ENCODE measurements at regions not wholly inside any gene's neighbourhood (a gene's known extent, or its start where the extent isn't known, plus 50 kb on each side); places are given as distances from the start of the nearest gene placed in this dataset.

DNA sequence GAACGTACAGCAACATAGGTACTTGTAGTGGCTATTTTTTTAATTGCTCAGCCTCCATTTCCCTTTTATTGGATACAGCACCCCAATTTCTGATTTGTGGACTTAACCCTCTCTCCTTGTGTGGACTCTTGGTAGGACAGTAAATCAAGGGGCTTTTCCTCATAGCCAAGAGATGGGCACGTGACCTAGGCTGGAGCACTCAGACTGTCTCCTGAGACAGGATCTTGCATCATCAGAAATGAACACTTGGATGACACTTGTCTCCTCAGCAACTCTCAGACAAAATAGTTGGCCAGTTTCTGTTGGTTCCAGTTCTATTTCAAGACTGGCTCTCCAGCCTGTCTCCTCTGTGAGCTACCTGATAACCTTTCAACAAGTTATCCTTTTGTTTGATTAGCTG, 112.9 kb upstream of the ZNF678 start:
- DNase-seq (ENCODE audit: low spot score) = no peak

DNA sequence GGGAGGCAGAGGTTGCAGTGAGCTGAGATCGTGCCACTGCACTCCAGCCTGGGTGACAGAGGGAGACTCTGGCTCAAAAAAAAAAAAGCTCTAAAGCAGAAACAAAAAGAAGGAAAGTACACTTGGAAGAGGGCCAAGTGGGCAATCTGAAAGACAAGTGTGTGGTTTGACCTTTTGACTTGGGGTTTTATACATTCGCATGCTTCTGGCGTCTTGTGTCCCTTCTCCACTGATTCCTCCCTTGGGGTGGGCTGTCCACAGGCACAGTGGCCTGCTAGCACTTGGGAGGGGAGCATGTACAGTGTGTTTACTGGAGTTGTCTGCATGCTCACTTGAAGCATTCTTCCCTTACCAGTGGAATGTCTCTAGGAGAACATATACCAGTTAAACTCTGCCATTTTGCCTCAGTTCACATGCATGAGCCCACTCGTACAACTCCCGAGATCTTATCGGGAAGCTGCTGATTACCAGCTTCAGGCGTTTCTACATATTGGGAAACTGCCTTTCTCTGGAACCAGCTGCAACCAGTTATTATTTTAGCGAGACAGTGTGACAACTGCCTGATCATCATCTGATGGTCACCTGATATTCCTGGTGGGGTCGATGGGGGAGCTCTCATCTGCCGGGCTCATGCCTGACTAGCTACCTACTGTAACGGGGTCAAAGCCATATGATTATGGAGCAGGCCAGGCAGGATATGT, 113.5 kb upstream of the ZNF678 start:
- no peak for DNase-seq (ENCODE audit: low spot score)

DNA sequence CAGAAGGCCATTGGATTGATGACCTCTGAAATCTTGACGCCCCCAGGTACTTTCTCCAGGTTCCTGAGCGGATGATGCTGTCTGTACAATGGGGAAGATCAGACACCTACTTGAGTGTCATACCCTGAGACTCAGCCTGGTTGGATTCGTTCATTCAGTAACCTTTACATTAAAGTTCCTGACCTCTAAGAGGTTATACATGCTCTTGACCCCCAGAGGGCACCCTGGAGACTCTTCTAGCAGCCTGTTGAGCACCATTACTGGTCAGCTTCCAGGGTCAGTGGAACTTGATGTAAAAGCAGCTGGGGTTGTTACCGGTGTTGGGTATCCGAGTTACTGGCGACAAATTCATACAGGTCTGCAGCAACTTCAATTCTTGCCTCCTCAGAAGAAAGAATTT, 114.3 kb upstream of the ZNF678 start:
- peak; percentile 6 for DNase-seq (ENCODE audit: low spot score)

DNA sequence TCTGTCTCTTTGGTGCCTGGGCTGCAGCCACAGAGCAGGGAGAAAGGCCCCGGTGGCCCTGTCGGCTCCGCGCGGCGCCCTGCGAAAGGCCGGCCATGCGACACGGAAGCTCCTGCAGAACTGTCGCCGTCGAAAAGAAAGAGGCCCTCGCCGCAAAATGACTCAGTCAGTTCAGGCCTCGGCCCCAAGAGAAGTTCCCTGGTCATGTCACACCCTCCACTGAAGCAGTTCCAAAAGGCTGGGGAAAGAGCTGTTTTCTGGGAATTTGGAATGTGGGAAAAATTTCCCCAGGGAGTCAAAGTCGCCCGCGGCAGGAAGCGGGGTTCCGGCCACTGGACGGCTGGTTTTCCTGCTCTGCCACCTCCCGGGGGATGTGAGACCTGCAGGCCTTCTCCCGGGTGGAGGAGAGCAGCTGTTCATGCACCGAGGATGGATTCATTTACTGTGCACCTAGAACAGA, 115.8 kb upstream of the ZNF678 start:
- no peak for DNase-seq (ENCODE audit: low spot score)

DNA sequence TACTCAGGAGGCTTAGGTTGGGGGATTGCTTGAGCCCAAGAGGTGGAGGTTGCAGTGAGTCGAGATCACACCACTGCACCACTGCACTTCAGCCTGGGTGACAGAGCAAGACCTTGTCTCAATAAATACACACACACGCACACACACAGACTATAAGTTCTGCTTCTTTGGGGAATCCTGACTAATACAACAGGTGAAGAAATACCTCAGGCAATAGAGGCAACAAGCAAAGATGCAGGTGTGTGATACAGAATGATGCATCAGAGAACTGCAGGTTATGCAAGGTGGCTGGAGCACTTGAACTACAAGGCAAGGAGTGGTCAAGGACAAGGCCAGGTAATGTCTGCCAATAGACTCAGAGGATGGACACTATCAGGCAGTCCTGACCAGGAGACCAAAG, 117.6 kb upstream of the ZNF678 start:
- no peak for DNase-seq (ENCODE audit: low spot score)

DNA sequence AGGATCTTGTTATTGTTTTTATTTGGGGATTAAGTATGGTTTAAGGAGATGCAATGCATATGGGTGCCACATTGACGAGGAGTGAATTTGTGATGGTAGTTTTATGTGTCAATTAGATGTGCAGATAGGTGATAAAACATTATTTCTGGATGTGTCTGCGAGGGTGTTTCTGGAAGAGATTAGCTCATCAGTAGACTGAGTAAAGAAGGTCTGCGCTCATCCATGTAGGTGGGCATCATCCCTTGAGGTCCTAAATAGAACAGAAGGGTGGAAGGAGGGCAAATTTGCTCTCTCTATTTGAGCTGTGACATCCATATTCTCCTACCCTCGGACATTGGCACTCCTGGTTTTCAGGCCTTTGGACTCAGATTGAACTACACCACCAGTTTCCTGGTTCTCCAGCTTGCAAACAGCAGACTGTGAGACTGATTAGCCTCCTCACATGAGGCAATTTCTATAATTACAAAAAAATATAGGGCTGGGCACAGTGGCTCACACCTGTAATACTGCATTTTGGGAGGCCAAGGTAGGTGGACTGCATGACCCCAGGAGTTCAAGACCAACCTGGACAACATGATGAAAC, 118.2 kb upstream of the ZNF678 start:
- DNase-seq (ENCODE audit: low spot score) = no peak

DNA sequence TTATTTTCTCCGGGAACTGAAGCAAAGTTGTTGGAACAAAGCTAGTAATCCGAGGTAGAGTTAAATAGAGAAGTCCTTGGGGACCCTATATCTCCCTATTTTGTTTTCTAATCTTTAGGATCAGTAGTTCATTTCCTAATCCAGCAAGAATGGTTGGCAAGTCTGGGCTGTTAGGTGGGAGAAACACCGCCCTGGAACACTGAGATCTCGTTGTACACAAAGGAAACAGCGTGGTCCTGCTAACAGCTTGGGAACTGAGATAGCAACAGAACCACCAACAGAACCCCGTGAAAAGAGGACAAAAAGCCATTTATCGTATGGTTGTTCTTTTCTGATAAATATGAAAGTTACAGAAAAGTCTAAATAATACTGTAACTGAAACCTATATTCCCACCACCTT, 121.9 kb upstream of the CDC42BPA start:
- no peak for DNase-seq (ENCODE audit: low spot score)

DNA sequence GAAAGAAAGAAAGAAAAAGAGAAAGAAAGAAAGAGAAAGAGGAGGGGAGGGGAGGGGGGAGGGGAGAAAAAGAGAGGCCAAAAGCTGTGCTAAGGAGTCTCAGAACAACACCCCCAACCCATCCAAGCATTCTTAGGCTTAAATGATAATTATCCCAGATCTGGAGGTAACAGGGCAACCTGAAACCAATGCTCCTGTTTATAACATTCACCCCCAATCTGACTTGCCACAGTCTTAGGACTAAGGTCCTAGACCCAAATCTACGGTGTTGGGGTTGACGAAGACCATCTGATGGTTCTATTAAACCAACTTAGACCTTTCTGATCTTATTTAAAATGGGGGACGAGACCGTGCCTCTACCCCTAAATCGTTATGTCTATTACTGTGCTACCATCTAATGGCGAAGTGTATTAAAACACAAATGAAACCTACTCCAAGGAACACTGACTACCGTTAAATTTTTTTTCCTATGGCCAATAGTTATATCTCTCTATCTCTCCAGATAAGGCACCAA, 119.3 kb upstream of the CDC42BPA start:
- no peak for DNase-seq (ENCODE audit: low spot score)

DNA sequence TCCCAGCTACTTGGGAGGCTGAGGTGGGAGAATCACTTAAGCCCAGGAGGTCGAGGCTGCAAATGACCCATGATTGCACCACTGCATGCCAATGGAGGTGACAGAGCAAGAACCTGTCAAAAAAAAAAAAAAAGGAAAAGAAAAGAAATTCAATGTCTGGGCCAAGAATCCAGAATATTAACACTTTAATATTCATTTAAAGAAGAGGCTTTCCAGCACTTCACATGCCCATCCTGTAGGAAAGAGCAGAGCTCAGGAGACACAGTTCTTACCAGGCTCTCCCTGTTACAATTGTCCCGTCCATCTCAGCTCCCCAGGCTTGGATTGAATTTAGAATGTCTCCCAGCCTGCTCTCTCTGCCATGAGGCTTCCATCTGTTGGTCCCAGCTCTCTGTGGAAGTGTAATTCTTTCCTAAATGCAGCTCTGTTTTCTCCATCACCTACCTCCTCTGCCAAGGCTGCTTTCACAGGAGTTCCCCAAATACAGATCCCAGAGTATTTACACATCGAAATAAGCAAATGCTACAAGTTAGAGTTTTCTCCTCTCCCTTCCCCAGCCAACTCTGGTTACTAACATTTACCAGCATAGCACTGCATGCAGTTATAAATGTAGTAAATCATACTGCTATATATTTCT, 116.6 kb upstream of the CDC42BPA start:
- no peak for DNase-seq (ENCODE audit: low spot score)

DNA sequence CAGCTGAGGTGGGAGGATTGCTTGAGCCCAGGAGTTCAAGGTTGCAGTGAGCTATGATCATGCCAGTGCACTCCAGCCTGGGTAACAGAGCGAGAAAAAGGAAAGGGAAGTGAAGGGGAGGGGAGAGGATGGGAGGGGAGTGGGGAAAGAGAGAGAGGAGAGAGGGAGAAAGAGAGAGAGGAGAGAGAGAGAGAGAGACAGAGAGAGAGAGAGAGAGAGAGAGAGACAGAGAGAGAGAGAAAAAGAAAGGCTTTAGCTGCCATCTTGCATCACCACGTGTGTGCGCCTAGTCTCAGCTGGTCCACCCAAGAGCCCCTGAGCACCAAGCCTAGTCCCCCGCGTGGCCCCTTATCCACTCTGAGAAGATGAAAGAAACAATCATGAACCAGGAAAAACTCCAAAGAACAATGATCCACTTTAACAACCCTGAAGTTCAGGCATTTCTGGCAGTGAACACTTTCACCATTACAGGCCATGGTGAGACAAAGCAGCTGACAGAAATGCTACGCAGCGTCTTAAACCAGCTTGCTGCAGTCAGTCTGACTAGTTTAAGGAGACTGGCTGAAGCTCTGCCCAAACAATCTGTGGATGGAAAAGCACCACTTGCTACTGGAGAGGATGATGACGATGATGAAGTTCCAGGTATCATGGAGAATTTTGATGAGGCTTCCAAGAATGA, 115.5 kb upstream of the CDC42BPA start:
- DNase-seq (ENCODE audit: low spot score) = no peak

DNA sequence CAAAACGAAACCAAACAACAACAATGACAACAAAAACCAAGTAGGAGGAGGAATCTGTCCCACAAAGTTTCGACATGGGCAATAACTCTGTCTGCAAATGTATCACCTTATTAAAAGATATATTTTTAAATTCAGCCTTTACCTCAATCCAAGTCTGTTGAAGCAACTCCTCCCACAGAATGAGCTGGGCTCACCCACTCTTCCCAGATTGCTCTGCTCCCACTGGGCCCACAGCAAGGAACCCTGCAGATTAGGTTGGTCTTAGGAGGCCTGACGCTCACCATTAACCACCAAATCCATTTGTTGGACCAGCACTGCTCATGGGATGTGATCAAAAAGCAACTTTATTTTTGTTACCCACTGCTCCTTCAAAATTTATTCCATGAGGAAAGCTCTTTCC, 114.7 kb upstream of the CDC42BPA start:
- DNase-seq (ENCODE audit: low spot score) = no peak

DNA sequence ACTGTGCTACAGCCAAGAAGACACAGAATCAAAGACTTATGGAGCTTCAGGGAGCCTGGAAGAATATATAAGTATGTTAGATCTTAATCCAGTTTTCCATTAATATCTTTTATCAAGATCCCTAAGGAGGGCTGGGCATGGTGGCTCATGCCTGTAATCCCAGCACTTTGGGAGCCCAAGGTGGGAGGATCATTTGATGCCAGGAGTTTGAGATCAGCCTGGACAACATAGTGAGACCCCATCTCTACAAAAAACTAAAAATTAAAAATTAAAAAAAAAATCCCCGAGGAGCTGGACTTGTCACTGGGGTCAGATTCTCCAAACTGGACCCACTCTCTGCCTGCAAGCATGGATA, 113.9 kb upstream of the CDC42BPA start:
- no peak for DNase-seq (ENCODE audit: low spot score)

DNA sequence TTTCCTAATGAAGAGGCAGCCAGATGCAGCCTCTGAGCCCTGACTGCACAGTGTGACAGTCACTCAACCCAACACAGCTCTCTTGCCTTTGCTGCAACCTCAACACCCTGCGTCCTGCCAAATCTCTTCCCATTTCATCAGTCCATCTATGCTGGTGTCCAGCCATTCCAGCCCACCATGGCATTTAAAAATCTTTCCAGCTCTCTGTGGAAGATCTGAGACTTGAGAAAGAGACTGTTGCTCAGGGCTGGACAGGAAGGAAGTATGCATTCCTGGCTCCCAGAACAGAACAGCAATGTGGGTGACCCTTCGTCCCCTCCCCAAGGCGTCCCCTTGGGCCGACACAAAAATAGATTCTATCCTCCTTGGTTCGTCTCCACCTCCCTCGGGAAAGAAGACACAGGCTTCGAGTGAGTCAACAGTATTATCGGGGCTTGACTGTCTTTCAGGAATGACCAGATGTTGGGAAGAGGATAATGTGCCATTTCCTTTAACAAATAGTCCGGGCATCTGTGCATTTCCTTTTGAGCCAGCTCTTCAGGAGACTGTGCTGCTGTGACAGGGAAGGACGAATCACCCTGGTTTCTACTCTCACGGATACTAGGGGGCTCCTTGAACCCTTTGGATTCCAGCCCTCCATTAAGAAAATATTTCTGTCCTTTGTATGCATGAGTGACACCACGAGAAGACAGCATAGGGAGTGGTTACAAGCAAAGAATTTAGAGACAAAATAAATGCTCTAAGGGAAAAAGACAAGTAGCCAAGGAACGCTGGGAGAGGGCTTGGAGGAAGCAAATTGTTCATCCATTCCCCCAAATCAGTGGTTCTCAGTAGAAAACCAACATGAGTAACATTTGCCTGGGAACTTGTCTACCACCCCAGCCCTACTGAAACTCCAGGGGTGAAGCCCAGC, 111.4 kb upstream of the CDC42BPA start:
- no peak for DNase-seq (ENCODE audit: low spot score)

DNA sequence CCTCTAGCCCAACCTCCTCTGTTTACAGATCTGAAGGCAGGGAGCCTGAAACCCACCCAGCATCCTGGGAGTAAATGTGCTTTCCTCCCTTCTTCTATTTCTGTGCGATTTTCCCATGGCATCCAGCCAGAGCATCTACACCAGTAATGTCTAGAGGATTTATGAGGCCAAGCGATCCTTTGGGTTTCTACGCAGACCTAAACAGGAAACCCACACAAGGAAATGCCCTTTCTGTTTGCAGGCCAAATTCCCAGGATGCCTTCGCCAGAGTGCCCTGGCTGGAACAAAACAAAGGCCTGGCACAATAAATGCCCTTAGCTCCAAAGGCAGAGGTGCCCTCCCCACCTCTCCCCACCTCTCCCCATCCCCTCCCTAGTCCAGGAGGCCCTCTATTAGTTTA, 110.5 kb upstream of the CDC42BPA start:
- DNase-seq (ENCODE audit: low spot score) = no peak

DNA sequence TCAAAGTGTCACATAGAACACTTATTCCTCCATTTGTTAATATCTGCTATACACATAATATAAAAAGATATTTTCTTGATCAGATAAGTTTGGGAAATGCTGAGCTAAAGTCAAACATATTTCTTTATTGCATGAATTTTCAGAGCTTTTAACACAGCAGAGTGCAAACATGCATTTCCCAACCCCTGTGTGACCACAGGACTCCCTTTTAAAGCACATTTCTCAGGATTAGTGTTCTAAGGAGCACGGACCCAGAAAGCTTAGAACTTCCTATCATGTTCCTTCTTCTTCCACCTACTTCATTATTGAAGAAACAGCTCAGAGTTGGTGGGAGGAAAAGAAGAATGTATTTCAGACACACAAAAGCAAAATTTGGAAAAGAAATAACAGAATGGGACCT, 109.1 kb upstream of the CDC42BPA start:
- no peak for DNase-seq (ENCODE audit: low spot score)

DNA sequence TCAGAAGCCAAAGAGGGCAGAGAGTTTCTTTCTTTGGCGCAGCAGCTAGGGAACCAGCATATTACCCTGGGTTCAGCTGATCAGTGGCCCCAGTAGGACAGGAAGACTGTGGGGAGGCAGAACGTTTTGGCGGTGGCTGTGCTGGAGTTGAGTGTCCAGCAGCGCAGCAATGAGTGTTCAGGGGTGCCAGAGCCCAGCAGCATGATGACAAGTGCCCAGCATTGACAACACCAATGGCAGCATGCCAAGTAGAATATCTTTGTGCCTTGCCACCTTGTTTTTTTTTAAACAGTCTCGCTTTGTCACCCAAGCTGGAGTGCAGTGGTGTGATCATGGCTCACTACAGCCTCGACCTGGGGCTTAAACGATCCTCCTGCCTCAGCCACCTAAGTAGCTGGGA, 106.7 kb upstream of the CDC42BPA start:
- no peak for DNase-seq (ENCODE audit: low spot score)

DNA sequence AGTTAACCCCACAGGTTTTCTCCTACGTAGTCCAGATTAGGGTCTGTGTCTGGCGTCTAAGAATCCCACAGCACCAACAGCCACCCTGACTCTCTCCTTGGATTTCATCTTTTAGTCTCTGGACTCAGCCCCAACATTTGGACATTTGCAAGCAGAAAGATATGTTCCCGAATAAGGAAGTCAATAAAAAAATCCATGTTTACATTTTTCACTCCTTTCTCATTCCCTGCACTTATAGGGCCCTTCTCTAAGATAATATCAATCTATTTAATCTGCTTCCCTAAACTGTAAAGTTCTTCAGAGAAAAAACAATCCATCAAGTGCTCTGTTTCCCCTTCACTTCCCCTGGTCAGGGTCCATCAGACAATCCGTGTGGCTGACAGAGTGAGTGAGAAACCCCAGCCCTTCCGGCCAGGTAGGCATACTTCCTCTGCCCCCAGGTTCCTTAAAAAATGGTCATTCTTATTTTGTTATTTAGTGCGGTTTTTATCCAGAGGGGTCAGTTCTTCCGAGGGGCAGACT, 105.9 kb upstream of the CDC42BPA start:
- DNase-seq (ENCODE audit: low spot score) = no peak

DNA sequence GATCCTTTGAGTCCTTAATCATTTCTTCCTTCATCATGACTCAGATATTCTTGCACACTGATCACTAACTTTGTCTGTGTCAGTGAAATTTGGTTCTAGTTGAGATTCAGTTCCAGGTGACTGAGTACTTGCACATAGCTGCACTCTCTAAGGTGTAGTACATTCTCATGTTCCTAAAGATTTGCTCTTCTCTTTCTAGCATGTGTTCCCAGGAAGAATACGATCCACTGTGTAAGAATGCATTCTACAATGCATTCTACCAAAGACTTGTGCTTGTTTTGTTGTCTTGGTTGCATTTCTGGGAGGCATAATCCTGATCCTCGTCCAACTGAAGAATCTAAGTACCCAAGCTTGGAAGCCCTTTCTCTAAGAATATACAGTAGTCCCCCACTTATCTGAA, 104.3 kb upstream of the CDC42BPA start:
- no peak for DNase-seq (ENCODE audit: low spot score)

DNA sequence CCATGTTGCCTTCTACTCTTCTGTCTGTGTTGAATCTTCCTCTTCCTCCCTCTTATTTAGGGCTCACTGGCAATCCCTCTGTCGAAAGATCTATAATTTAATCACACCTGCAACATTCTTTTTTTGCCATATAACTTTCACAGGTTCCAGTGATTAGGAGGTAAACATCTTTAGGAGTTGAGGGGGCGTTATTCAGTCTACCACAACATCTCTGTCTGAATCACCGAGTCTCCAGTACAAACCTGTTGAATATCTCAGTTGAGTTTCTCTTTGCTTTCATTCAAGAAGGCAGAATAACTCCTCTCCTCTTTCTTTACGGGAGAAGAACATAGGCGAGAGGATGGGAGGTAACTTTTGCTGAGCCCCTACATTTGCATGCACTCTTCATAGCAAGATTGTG, 101.9 kb upstream of the CDC42BPA start:
- DNase-seq (ENCODE audit: low spot score) = no peak

DNA sequence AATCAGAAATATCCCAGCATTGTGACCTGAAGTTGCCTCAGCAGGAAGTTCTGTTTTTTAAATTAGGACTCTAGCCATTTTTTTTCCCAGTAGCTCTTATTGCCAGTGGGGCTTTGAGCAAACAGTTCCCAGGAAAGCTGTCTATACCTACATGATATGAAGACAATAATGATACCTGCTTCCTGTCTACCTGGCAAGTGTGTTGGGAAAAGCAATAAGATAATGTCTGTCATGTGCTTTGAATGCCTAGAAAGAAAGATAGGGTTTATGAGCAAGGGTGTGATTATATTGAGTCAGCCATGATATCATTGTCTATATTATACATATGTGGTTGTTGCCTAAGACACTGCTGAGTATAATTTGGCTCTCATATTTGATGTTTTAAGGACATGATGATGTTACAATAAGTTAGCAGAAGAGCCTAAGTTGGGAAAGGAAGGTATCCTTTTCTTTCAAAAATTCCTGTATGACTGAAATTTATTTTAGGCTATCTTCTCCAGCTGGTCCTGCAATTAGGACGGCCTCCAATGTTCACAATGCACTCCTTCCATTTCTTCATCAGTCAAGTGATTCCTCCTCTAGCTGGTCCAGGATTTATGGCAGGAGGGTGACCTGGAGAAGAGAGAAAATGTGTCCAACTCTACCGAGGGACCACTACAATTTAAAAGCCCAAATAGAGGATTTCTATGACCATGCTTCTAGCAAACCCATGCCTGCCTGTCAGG, 99.6 kb upstream of the CDC42BPA start:
- DNase-seq (ENCODE audit: low spot score) = no peak

Measured in CD4-positive, alpha-beta T cell treated with Interleukin-15 for 4 hours (primary cell).